Stomach (tissue), 4 donors: ENCODE measurements at regions not wholly inside any gene's neighbourhood (a gene's known extent, or its start where the extent isn't known, plus 50 kb on each side); places are given as distances from the start of the nearest gene placed in this dataset.

Source experiments
- POLR2A ChIP-seq, 4 donors: fragments of 450-650 bp; IDR thresholded peaks; one replicate each; pipeline ENCODE4 v1.6.1; 2016; ENCODE audit warnings: antibody characterized with exemption in 4 of 4, control low read depth in 2 of 4, mild to moderate bottlenecking in 1 of 4, moderate library complexity in 1 of 4
- POLR2AphosphoS5 ChIP-seq, 3 donors: sonication (generic); formaldehyde crosslinking; IDR thresholded peaks; one replicate each; pipeline ENCODE4 v1.6.1; 2016; ENCODE audit warnings: antibody characterized with exemption in 3 of 3
- TF ChIP-seq, protein P1 (sequence below), 7 experiments: fragments of 450-650 bp in 4 of 7; fragments of 200-600 bp in 3 of 7; sonication (generic) in 3 of 7; IDR thresholded peaks; one replicate each; pipeline ENCODE4 v1.5.1; 2016 to 2019; ENCODE audit warnings: antibody characterized with exemption in 7 of 7, control low read depth in 2 of 7, mild to moderate bottlenecking in 1 of 7

DNA sequence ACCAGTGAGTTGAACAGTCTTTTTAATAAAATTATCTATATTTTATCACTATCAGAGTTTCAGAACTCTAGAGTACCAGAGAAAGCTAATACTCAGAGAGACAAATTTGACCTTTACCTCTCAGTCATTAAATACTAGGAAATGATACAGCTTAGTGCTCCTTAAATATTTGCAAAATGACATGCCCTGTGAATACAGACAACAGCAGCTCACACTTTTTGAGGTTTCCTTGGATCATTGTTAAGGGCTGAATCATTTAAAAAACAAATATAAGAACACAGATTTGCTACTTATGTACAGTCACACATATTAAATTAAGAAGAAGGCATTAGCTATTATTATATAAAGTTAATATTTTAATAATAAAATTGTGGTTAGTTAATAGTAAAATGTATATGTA lies 1158.7 kb upstream of the EYS start:
- TF ChIP-seq, protein P1, sequence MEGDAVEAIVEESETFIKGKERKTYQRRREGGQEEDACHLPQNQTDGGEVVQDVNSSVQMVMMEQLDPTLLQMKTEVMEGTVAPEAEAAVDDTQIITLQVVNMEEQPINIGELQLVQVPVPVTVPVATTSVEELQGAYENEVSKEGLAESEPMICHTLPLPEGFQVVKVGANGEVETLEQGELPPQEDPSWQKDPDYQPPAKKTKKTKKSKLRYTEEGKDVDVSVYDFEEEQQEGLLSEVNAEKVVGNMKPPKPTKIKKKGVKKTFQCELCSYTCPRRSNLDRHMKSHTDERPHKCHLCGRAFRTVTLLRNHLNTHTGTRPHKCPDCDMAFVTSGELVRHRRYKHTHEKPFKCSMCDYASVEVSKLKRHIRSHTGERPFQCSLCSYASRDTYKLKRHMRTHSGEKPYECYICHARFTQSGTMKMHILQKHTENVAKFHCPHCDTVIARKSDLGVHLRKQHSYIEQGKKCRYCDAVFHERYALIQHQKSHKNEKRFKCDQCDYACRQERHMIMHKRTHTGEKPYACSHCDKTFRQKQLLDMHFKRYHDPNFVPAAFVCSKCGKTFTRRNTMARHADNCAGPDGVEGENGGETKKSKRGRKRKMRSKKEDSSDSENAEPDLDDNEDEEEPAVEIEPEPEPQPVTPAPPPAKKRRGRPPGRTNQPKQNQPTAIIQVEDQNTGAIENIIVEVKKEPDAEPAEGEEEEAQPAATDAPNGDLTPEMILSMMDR (IDR thresholded peaks at IDR 0.05), result no peak
- TF ChIP-seq POLR2A (IDR thresholded peaks at IDR 0.05) (no peak), POLR2AphosphoS5 (IDR thresholded peaks at IDR 0.05) (no peak)
